Endodermal cell (in vitro differentiated cells): ENCODE measurements at regions not wholly inside any gene's neighbourhood (a gene's known extent, or its start where the extent isn't known, plus 50 kb on each side); places are given as distances from the start of the nearest gene placed in this dataset.
A peak's percentile ranks its signal among the peaks of the same experiment; 100 is the strongest.

ENCODE experiments used
- DNase-seq: peaks from one replicate; pipeline ENCODE4 v3.0.0-alpha.2; 2017
- H3K27ac ChIP-seq: 2 replicates; pipeline ENCODE4 v1.5.1; 2013; ENCODE audit warnings: mild to moderate bottlenecking, low read depth, low read length, moderate library complexity
- H3K27me3 ChIP-seq: 2 replicates; pipeline ENCODE4 v1.6.1; 2013; ENCODE audit warnings: mild to moderate bottlenecking, low read length, moderate library complexity; ENCODE audit not compliant: insufficient read depth, control insufficient read depth, poor library complexity, severe bottlenecking
- H3K36me3 ChIP-seq: 2 replicates; pipeline ENCODE4 v1.7.0; 2013; ENCODE audit warnings: mild to moderate bottlenecking, low read length, moderate library complexity; ENCODE audit not compliant: control insufficient read depth, insufficient read depth
- H3K4me1 ChIP-seq: one replicate; pipeline ENCODE4 v1.7.0; 2013; ENCODE audit warnings: low read length; ENCODE audit not compliant: control insufficient read depth, insufficient read depth
- H3K4me3 ChIP-seq: 2 replicates; pipeline ENCODE4 v1.5.1; 2013; ENCODE audit warnings: mild to moderate bottlenecking, low read length, moderate library complexity
- H3K9ac ChIP-seq: 2 replicates; pipeline ENCODE4 v1.6.1; 2013; ENCODE audit warnings: mild to moderate bottlenecking, low read length, moderate library complexity; ENCODE audit not compliant: poor library complexity, severe bottlenecking; ENCODE audit errors: extremely low read depth
- H3K9me3 ChIP-seq: 2 replicates; pipeline ENCODE4 v1.6.1; 2013; ENCODE audit warnings: mild to moderate bottlenecking, low read length, moderate library complexity; ENCODE audit not compliant: control insufficient read depth
- H3K27ac Mint-ChIP-seq: 2 replicates; pipeline ENCODE4 v1.8.0; 2020; ENCODE audit warnings: mixed read lengths
- H3K27me3 Mint-ChIP-seq: 2 replicates; pipeline ENCODE4 v1.8.0; 2021; ENCODE audit warnings: mild to moderate bottlenecking, mixed read lengths; ENCODE audit not compliant: insufficient read depth
- H3K36me3 Mint-ChIP-seq: 2 replicates; pipeline ENCODE4 v1.8.0; 2020; ENCODE audit warnings: low read depth, mixed read lengths
- H3K4me1 Mint-ChIP-seq: 2 replicates; pipeline ENCODE4 v1.8.0; 2020; ENCODE audit warnings: mixed read lengths
- H3K4me3 Mint-ChIP-seq: 2 replicates; pipeline ENCODE4 v1.8.0; 2020; ENCODE audit warnings: mild to moderate bottlenecking, moderate library complexity, mixed read lengths
- H3K9me3 Mint-ChIP-seq: 2 replicates; pipeline ENCODE4 v1.8.0; 2020; ENCODE audit warnings: mild to moderate bottlenecking, mixed read lengths
- WGBS, 2 experiments: methylation state at CpG; one replicate each; pipeline versions ENCODE4 v1.1.5 to v1.1.7; 2013; ENCODE audit warnings: missing lambda C conversion rate in 2 of 2, mixed read lengths in 1 of 2; ENCODE audit not compliant: insufficient coverage in 1 of 2, insufficient read length in 1 of 2; 5-methylcytosine and 5-hydroxymethylcytosine counted together
- TF ChIP-seq, protein P1 (sequence below): fragments of 200-600 bp; sonication (generic); conservative IDR thresholded peaks from 2 replicates; pipeline ENCODE4 v1.5.0; 2021; ENCODE audit warnings: antibody characterized with exemption, mild to moderate bottlenecking

DNA sequence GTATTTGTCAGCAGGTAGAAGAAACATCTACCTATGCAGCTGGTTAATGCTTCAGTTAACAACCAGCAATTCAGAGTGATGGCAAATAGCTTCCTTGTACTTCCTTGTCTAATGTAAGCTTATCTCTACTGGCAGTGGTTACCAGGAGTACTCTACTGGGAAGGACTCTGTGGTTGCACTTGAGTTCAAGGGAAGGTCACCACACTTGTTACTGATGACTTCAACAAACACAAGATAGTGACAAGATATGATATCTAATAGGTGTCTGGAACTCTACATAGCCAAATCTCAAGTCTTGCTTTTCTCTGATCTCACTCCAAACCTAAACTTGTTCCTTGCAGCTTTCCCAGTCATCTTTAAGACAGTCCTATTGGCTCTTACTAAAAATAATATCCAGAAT lies 1644.9 kb upstream of the TENM3 start:
- H3K9me3 ChIP-seq, result no peaks in the 10 kb centered on the region
- H3K27me3 Mint-ChIP-seq, result no peaks in the 10 kb centered on the region
- H3K9me3 Mint-ChIP-seq, result no peaks in the 10 kb centered on the region
- H3K36me3 Mint-ChIP-seq, result no peaks in the 10 kb centered on the region
- TF ChIP-seq, protein P1, sequence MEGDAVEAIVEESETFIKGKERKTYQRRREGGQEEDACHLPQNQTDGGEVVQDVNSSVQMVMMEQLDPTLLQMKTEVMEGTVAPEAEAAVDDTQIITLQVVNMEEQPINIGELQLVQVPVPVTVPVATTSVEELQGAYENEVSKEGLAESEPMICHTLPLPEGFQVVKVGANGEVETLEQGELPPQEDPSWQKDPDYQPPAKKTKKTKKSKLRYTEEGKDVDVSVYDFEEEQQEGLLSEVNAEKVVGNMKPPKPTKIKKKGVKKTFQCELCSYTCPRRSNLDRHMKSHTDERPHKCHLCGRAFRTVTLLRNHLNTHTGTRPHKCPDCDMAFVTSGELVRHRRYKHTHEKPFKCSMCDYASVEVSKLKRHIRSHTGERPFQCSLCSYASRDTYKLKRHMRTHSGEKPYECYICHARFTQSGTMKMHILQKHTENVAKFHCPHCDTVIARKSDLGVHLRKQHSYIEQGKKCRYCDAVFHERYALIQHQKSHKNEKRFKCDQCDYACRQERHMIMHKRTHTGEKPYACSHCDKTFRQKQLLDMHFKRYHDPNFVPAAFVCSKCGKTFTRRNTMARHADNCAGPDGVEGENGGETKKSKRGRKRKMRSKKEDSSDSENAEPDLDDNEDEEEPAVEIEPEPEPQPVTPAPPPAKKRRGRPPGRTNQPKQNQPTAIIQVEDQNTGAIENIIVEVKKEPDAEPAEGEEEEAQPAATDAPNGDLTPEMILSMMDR, result no peak
- H3K27ac Mint-ChIP-seq, result no peak overlapping the region
- no peak overlapping the region for H3K27ac ChIP-seq
- no peaks in the 10 kb centered on the region for H3K36me3 ChIP-seq
- DNase-seq, result no peak
- H3K4me1 Mint-ChIP-seq, result no peaks in the 10 kb centered on the region
- no peak overlapping the region for H3K9ac ChIP-seq
- no peak overlapping the region for H3K4me3 Mint-ChIP-seq
- no peaks in the 10 kb centered on the region for H3K27me3 ChIP-seq
- H3K4me1 ChIP-seq, result peaks cover 5% of the 10 kb centered on the region
- H3K4me3 ChIP-seq, result peak overlapping the region; percentile 25

DNA sequence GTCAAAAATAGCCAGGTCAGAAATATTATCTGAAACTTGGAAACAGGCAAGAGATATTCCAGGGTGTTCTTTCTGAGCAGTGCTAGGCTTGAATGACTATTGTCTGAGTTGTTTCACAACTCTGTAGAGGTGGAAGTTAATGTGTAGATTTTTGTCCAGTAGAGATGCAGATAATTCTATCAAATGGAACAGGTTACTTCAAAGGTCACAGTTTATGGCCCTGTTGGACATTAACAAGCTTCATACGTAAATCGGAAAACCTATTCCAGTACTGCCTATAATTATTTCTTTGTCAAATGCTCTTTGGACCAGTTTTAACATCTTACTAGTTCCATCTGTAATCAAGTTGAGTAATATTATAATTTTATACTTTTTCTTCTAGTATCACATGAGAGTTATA lies 1639.4 kb upstream of the TENM3 start:
- H3K27me3 Mint-ChIP-seq, result no peaks in the 10 kb centered on the region
- no peak overlapping the region for H3K27ac ChIP-seq
- H3K9ac ChIP-seq, result no peak overlapping the region
- DNase-seq, result no peak
- H3K36me3 ChIP-seq, result no peaks in the 10 kb centered on the region
- no peak overlapping the region for H3K4me3 ChIP-seq
- peaks cover 10% of the 10 kb centered on the region for H3K4me1 Mint-ChIP-seq
- TF ChIP-seq, protein P1, result no peak
- H3K4me1 ChIP-seq, result peaks cover 8% of the 10 kb centered on the region
- H3K27me3 ChIP-seq, result no peaks in the 10 kb centered on the region
- H3K9me3 ChIP-seq, result no peaks in the 10 kb centered on the region
- H3K9me3 Mint-ChIP-seq, result peaks cover 2% of the 10 kb centered on the region
- 96% methylated on average over 2 of the region's 2 CpGs; no CpG with 5 or more reads in 1 of the 2 experiments for WGBS, 2 experiments
- H3K4me3 Mint-ChIP-seq, result no peak overlapping the region
- no peaks in the 10 kb centered on the region for H3K36me3 Mint-ChIP-seq
- no peak overlapping the region for H3K27ac Mint-ChIP-seq

DNA sequence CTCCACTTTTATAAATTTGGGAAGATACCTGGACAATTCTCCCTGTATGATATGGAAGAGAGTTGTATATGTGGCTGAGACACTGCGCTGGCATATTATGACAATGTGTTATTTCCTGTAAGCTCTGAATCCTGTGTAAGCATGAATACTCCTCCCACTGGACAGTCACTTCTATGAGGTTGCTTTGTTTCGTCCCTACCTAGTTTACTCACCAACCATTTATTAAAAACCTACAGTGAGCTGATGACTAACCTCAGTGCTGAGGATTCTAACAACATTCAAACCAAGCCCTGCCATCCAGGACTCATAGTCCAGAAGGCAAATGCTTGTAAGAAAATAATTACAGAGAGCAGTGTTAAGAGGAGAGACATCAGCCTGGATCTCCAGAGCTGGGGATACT lies 1632.9 kb upstream of the TENM3 start:
- Mint-ChIP-seq H3K4me3 (no peak overlapping the region), H3K9me3 (peaks cover 1% of the 10 kb centered on the region), H3K36me3 (no peaks in the 10 kb centered on the region), H3K27ac (no peak overlapping the region), H3K4me1 (peaks cover 20% of the 10 kb centered on the region), H3K27me3 (no peaks in the 10 kb centered on the region)
- no peaks in the 10 kb centered on the region for H3K9me3 ChIP-seq
- H3K4me3 ChIP-seq, result no peak overlapping the region
- TF ChIP-seq, protein P1, result no peak
- H3K27me3 ChIP-seq, result no peaks in the 10 kb centered on the region
- H3K36me3 ChIP-seq, result no peaks in the 10 kb centered on the region
- 88 to 93% methylated on average over 1 to 2 of the region's 2 CpGs for whole genome bisulfite sequencing, 2 experiments
- DNase-seq, result no peak
- H3K9ac ChIP-seq, result no peak overlapping the region
- H3K27ac ChIP-seq, result no peak overlapping the region
- peaks cover 7% of the 10 kb centered on the region for H3K4me1 ChIP-seq
